ENCODE measurements at regions not wholly inside any gene's neighbourhood (a gene's known extent, or its start where the extent isn't known, plus 50 kb on each side); places are given as distances from the start of the nearest gene placed in this dataset.

- no peaks in the 10 kb centered on the region for H3K4me1 ChIP-seq (ENCODE audit: control insufficient read depth, insufficient read depth, low read length)
- H3K36me3 ChIP-seq (ENCODE audit: control insufficient read depth, insufficient read depth, low read length) = no peaks in the 10 kb centered on the region
- no peaks in the 10 kb centered on the region for H3K27me3 ChIP-seq (ENCODE audit: control insufficient read depth, insufficient read depth, low read length)
- no peaks in the 10 kb centered on the region for H3K9me3 ChIP-seq (ENCODE audit: control insufficient read depth, insufficient read depth, low read length)
- no peak overlapping the region for H3K27ac ChIP-seq (ENCODE audit: low read depth, low read length)
- H3K9ac ChIP-seq (ENCODE audit: low read depth, low read length) = no peak overlapping the region
- H3K4me3 ChIP-seq (ENCODE audit: low read depth, low read length) = no peak overlapping the region
Observed at GRCh38 chr5:37996918-37997317, 157.1 kb upstream of the GDNF start.

DNA sequence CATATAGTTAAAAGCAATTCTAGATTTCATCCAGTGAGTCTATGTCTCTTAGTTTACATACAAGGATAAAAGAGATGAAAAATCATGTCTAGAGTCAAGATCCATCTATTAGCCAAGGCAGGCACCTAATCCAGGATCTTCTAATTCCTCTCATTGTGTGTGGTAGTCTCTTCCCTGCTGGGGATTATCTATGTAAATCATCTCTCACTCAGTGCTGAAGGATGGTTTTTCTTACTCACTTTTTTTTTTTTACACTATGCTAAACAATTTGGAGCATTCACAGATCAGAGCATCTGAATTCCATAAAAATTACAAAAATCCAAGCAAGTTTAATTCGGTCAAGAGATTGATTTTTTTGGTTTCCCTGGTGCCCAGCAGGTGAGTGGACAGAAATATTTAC, 154.9 kb upstream of the GDNF start:
- H3K9ac ChIP-seq (ENCODE audit: low read depth, low read length) = no peak overlapping the region
- H3K4me1 ChIP-seq (ENCODE audit: control insufficient read depth, insufficient read depth, low read length) = no peaks in the 10 kb centered on the region
- no peak overlapping the region for H3K27ac ChIP-seq (ENCODE audit: low read depth, low read length)
- no peak overlapping the region for H3K4me3 ChIP-seq (ENCODE audit: low read depth, low read length)
- H3K27me3 ChIP-seq (ENCODE audit: control insufficient read depth, insufficient read depth, low read length) = no peaks in the 10 kb centered on the region
- H3K36me3 ChIP-seq (ENCODE audit: control insufficient read depth, insufficient read depth, low read length) = no peaks in the 10 kb centered on the region
- no peaks in the 10 kb centered on the region for H3K9me3 ChIP-seq (ENCODE audit: control insufficient read depth, insufficient read depth, low read length)

- H3K4me1 ChIP-seq (ENCODE audit: control insufficient read depth, insufficient read depth, low read length) = no peaks in the 10 kb centered on the region
- no peaks in the 10 kb centered on the region for H3K9me3 ChIP-seq (ENCODE audit: control insufficient read depth, insufficient read depth, low read length)
- H3K27me3 ChIP-seq (ENCODE audit: control insufficient read depth, insufficient read depth, low read length) = no peaks in the 10 kb centered on the region
- no peak overlapping the region for H3K27ac ChIP-seq (ENCODE audit: low read depth, low read length)
- H3K36me3 ChIP-seq (ENCODE audit: control insufficient read depth, insufficient read depth, low read length) = no peaks in the 10 kb centered on the region
- H3K9ac ChIP-seq (ENCODE audit: low read depth, low read length) = no peak overlapping the region
- H3K4me3 ChIP-seq (ENCODE audit: low read depth, low read length) = no peak overlapping the region
Observed at GRCh38 chr5:37991301-37992299, 151.8 kb upstream of the GDNF start.

DNA sequence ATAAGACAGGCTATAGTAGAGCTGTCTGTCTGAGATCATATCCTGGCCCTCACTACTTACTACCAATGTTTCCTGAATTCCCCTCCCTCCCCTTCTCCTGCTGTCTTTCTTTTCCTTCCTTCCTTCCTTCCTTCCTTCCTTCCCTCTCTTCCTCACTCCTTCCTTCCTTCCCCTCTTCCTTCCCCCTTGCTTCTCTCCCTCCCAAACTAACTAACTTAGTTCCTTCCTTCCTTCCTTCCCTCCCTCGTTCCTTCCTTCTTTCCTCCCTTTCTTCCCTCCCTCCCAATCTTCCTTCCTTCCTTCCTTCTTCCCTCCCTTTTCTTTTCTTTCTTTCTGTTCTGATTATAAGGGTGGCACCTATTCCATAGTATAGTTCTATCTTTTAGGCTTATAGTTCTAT, 150.0 kb upstream of the GDNF start:
- Histone ChIP-seq H3K4me3 (ENCODE audit: low read depth, low read length) (no peak overlapping the region), H3K9me3 (ENCODE audit: control insufficient read depth, insufficient read depth, low read length) (no peaks in the 10 kb centered on the region), H3K9ac (ENCODE audit: low read depth, low read length) (no peak overlapping the region), H3K4me1 (ENCODE audit: control insufficient read depth, insufficient read depth, low read length) (no peaks in the 10 kb centered on the region), H3K36me3 (ENCODE audit: control insufficient read depth, insufficient read depth, low read length) (no peaks in the 10 kb centered on the region), H3K27ac (ENCODE audit: low read depth, low read length) (no peak overlapping the region), H3K27me3 (ENCODE audit: control insufficient read depth, insufficient read depth, low read length) (no peaks in the 10 kb centered on the region)

DNA sequence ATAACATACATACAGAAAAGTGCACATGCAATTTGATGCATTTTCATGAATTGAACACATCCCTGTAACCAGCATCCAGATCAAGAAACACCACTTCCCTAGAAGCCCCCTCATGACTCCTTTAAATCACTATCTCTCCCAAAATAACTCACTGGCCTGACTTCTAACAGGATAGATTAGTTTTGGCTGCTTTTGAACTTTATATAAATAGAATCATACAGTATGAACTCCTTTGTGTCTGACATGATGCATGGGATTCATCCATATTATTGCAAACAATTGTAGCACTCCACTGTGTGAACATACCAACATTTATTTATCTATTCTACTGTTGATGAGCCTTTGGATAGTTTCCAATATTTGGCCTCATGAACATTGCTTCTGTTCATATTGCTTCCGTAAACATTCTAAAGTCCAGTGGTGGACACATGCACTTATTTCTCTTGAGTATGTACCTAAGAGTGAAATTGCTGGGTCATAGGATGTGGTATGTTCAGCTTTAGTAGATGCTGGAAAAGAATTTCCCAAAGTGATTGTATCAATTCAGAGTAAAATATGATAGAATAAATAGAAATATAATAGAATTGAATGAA, 148.7 kb upstream of the GDNF start:
- no peak overlapping the region for H3K4me3 ChIP-seq (ENCODE audit: low read depth, low read length)

GRCh38 chr5:37984300-37984699, 144.5 kb upstream of the GDNF start:
- Histone ChIP-seq H3K4me3 (ENCODE audit: low read depth, low read length) (no peak overlapping the region), H3K9me3 (ENCODE audit: control insufficient read depth, insufficient read depth, low read length) (peaks cover 6% of the 10 kb centered on the region), H3K36me3 (ENCODE audit: control insufficient read depth, insufficient read depth, low read length) (no peaks in the 10 kb centered on the region), H3K27me3 (ENCODE audit: control insufficient read depth, insufficient read depth, low read length) (no peaks in the 10 kb centered on the region), H3K9ac (ENCODE audit: low read depth, low read length) (no peak overlapping the region), H3K4me1 (ENCODE audit: control insufficient read depth, insufficient read depth, low read length) (no peaks in the 10 kb centered on the region), H3K27ac (ENCODE audit: low read depth, low read length) (no peak overlapping the region)

More for the DNA sequence above, 148.7 kb upstream of the GDNF start:
- no peak overlapping the region for H3K9ac ChIP-seq (ENCODE audit: low read depth, low read length)
- no peak overlapping the region for H3K27ac ChIP-seq (ENCODE audit: low read depth, low read length)
- no peaks in the 10 kb centered on the region for H3K4me1 ChIP-seq (ENCODE audit: control insufficient read depth, insufficient read depth, low read length)
- no peaks in the 10 kb centered on the region for H3K27me3 ChIP-seq (ENCODE audit: control insufficient read depth, insufficient read depth, low read length)
- H3K36me3 ChIP-seq (ENCODE audit: control insufficient read depth, insufficient read depth, low read length) = no peaks in the 10 kb centered on the region
- no peaks in the 10 kb centered on the region for H3K9me3 ChIP-seq (ENCODE audit: control insufficient read depth, insufficient read depth, low read length)

- no peak overlapping the region for H3K9ac ChIP-seq (ENCODE audit: low read depth, low read length)
- H3K9me3 ChIP-seq (ENCODE audit: control insufficient read depth, insufficient read depth, low read length) = peaks cover 6% of the 10 kb centered on the region
- H3K4me3 ChIP-seq (ENCODE audit: low read depth, low read length) = no peak overlapping the region
Observed at GRCh38 chr5:37983463-37983862, 143.6 kb upstream of the GDNF start.

GRCh38 chr5:37979559-37979958, 139.7 kb upstream of the GDNF start:
- Histone ChIP-seq H3K9ac (ENCODE audit: low read depth, low read length) (no peak overlapping the region), H3K36me3 (ENCODE audit: control insufficient read depth, insufficient read depth, low read length) (no peaks in the 10 kb centered on the region), H3K9me3 (ENCODE audit: control insufficient read depth, insufficient read depth, low read length) (peaks cover 6% of the 10 kb centered on the region), H3K4me1 (ENCODE audit: control insufficient read depth, insufficient read depth, low read length) (no peaks in the 10 kb centered on the region), H3K27me3 (ENCODE audit: control insufficient read depth, insufficient read depth, low read length) (no peaks in the 10 kb centered on the region), H3K27ac (ENCODE audit: low read depth, low read length) (no peak overlapping the region), H3K4me3 (ENCODE audit: low read depth, low read length) (no peak overlapping the region)

More at GRCh38 chr5:37983463-37983862, 143.6 kb upstream of the GDNF start:
- no peaks in the 10 kb centered on the region for H3K27me3 ChIP-seq (ENCODE audit: control insufficient read depth, insufficient read depth, low read length)
- H3K36me3 ChIP-seq (ENCODE audit: control insufficient read depth, insufficient read depth, low read length) = no peaks in the 10 kb centered on the region
- H3K27ac ChIP-seq (ENCODE audit: low read depth, low read length) = no peak overlapping the region
- H3K4me1 ChIP-seq (ENCODE audit: control insufficient read depth, insufficient read depth, low read length) = no peaks in the 10 kb centered on the region

DNA sequence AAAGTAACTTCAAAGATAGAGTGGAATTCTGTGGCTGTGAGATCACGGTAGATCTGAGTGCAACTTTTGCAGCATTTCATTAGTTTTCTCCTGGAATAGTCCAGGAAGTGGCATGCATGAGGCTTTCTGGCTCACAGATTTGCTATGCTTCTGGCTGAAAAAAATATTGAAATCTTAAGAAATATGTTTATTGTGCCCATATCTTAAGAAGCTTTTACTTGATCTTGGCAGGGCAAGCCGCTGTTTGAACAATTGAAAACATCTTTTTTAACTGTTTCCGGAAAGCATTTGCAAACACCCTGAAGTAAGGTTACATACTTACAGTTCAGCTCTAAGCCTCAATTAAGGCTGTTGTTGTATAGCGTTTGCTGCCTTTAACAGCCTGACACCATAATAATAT, 135.7 kb upstream of the GDNF start:
- H3K36me3 ChIP-seq (ENCODE audit: control insufficient read depth, insufficient read depth, low read length) = no peaks in the 10 kb centered on the region
- H3K9me3 ChIP-seq (ENCODE audit: control insufficient read depth, insufficient read depth, low read length) = peaks cover 5% of the 10 kb centered on the region
- no peak overlapping the region for H3K27ac ChIP-seq (ENCODE audit: low read depth, low read length)
- no peaks in the 10 kb centered on the region for H3K27me3 ChIP-seq (ENCODE audit: control insufficient read depth, insufficient read depth, low read length)
- H3K9ac ChIP-seq (ENCODE audit: low read depth, low read length) = no peak overlapping the region
- H3K4me1 ChIP-seq (ENCODE audit: control insufficient read depth, insufficient read depth, low read length) = no peaks in the 10 kb centered on the region
- no peak overlapping the region for H3K4me3 ChIP-seq (ENCODE audit: low read depth, low read length)

- Histone ChIP-seq H3K9ac (ENCODE audit: low read depth, low read length) (no peak overlapping the region), H3K27ac (ENCODE audit: low read depth, low read length) (no peak overlapping the region), H3K36me3 (ENCODE audit: control insufficient read depth, insufficient read depth, low read length) (no peaks in the 10 kb centered on the region), H3K4me3 (ENCODE audit: low read depth, low read length) (no peak overlapping the region), H3K27me3 (ENCODE audit: control insufficient read depth, insufficient read depth, low read length) (no peaks in the 10 kb centered on the region), H3K9me3 (ENCODE audit: control insufficient read depth, insufficient read depth, low read length) (no peaks in the 10 kb centered on the region), H3K4me1 (ENCODE audit: control insufficient read depth, insufficient read depth, low read length) (no peaks in the 10 kb centered on the region)
Observed at GRCh38 chr5:37971483-37972024, 131.7 kb upstream of the GDNF start.

DNA sequence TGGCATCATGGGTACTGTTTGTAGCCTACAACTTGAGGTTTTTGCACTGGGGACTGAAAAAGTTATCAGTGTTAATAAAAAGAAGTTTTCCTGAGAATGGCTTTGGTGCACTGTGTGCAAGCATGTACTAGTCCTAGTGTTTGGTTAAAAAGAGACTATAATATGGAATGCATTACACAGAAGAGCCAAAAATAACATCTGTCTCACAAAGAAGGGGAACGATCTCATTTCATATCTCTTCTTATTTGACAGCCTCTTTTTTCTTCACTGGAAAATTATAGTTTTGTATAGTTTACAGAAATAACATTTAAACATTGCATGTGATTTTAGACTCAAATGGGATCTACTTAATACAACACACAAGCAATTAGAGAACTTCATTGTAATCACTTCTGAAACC, 127.0 kb upstream of the GDNF start:
- Histone ChIP-seq H3K9me3 (ENCODE audit: control insufficient read depth, insufficient read depth, low read length) (no peaks in the 10 kb centered on the region), H3K4me3 (ENCODE audit: low read depth, low read length) (no peak overlapping the region), H3K27me3 (ENCODE audit: control insufficient read depth, insufficient read depth, low read length) (no peaks in the 10 kb centered on the region), H3K4me1 (ENCODE audit: control insufficient read depth, insufficient read depth, low read length) (no peaks in the 10 kb centered on the region), H3K9ac (ENCODE audit: low read depth, low read length) (no peak overlapping the region), H3K36me3 (ENCODE audit: control insufficient read depth, insufficient read depth, low read length) (no peaks in the 10 kb centered on the region), H3K27ac (ENCODE audit: low read depth, low read length) (no peak overlapping the region)

Data from HUES48 (cell line).